ENCODE measurements at regions not wholly inside any gene's neighbourhood (a gene's known extent, or its start where the extent isn't known, plus 50 kb on each side); places are given as distances from the start of the nearest gene placed in this dataset.
"Not testable (repeated sequence)": the region's sequence is repeated elsewhere in the genome, so short reads cannot be mapped to it uniquely, and the experiment has no call there.

DNA sequence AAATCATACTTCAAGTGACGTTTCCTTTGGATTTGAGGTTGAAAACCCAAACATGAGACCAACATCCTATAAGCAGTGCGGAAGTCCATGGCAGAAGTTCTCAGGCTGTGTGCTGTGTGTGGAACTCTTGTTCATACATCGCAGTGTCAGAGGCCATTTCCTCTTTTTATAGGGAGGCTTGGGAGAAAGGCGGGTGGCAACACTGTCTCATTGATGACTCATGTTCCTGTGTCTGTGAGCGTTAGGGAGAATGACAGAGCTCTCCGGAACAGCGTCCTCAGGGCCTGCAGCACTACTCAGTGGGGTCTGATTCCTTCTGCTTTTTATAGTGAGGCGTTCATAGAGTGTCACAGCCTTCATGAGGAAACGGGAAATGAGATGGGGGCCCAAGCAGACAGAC lies 98.8 kb upstream of the BASP1 start:
- H3K27ac ChIP-seq, result peak overlapping the region in 2 of 5 donors; percentile 31 to 62
- intact Hi-C loops (cut with DNase I), result no loop called here
- no peak for TF ChIP-seq POLR2A (IDR thresholded peaks at IDR 0.05)
- TF ChIP-seq, protein P1, sequence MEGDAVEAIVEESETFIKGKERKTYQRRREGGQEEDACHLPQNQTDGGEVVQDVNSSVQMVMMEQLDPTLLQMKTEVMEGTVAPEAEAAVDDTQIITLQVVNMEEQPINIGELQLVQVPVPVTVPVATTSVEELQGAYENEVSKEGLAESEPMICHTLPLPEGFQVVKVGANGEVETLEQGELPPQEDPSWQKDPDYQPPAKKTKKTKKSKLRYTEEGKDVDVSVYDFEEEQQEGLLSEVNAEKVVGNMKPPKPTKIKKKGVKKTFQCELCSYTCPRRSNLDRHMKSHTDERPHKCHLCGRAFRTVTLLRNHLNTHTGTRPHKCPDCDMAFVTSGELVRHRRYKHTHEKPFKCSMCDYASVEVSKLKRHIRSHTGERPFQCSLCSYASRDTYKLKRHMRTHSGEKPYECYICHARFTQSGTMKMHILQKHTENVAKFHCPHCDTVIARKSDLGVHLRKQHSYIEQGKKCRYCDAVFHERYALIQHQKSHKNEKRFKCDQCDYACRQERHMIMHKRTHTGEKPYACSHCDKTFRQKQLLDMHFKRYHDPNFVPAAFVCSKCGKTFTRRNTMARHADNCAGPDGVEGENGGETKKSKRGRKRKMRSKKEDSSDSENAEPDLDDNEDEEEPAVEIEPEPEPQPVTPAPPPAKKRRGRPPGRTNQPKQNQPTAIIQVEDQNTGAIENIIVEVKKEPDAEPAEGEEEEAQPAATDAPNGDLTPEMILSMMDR (IDR thresholded peaks at IDR 0.05), result no peak
- WGBS, 4 donors, result 13 to 26% (median 25%) methylated on average over 9 of the region's 9 CpGs
- no peak overlapping the region for H3K4me3 ChIP-seq
- peaks cover 0 to 5% of the 10 kb centered on the region in 2 donors for H3K4me1 ChIP-seq (replicated peaks in 1 of 2)
- no peaks in the 10 kb centered on the region for H3K27me3 ChIP-seq
- DNase-seq, result peak; percentile 35 to 82 (median 68)
- H3K9me3 ChIP-seq (replicated peaks in 1 of 3), result no peaks in the 10 kb centered on the region
- no peaks in the 10 kb centered on the region for H3K36me3 ChIP-seq (replicated peaks in 1 of 2)

DNA sequence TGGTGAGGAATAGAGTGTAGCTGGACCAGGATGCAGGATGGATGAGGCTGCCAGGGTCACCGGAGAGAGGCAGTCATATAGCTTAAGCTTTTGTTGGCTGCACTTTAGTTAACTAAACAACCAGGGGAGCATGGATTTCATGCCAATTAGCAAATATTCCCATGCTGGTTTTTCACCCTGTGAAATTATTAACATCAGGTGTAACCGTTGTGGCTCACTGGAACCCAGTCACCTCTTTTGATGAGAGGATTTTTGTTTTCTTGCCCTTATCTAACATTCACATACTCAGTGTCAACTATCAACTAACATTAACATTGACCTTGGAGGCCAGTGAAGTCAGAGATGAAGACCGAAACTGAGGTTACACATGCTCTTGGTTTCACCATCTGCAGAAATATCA lies 97.2 kb upstream of the BASP1 start:
- no peak overlapping the region for H3K27ac ChIP-seq
- H3K9me3 ChIP-seq (replicated peaks in 1 of 3), result no peaks in the 10 kb centered on the region
- DNase-seq, result no peak
- no peak for TF ChIP-seq POLR2A (IDR thresholded peaks at IDR 0.05)
- H3K4me3 ChIP-seq, result no peak overlapping the region
- no peaks in the 10 kb centered on the region for H3K36me3 ChIP-seq (replicated peaks in 1 of 2)
- intact Hi-C loops (cut with DNase I), result no loop called here
- peaks cover 0 to 5% of the 10 kb centered on the region in 2 donors for H3K4me1 ChIP-seq (replicated peaks in 1 of 2)
- no peaks in the 10 kb centered on the region for H3K27me3 ChIP-seq
- WGBS, 4 donors, result 72 to 88% (median 83%) methylated on average over 3 of the region's 3 CpGs

DNA sequence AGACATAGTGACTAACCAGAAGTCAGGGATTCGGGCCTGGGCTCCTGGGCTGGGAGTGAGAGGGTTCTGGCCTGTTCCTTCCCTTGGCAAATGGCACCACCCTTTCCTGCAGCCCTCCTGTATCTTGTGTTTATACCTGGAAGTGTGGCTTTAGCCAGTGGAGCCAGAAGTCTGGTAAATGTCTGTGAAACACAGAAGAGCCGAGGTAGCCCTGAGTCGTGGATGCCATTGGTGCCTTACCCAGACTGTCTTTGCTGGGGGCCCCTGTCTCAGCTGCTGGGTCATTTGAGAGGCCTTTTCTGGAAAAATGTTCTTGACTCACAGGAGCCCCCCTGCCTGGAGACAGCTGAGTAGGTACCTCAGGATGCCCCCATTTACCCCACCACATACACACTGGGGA lies 95.7 kb upstream of the BASP1 start:
- 92 to 100% (median 95%) methylated on average over 3 of the region's 3 CpGs for WGBS, 4 donors
- Histone ChIP-seq H3K27me3 (no peaks in the 10 kb centered on the region), H3K36me3 (replicated peaks in 1 of 2) (no peaks in the 10 kb centered on the region), H3K4me3 (no peak overlapping the region), H3K27ac (no peak overlapping the region), H3K4me1 (replicated peaks in 1 of 2) (peaks cover 0 to 5% of the 10 kb centered on the region in 2 donors), H3K9me3 (replicated peaks in 1 of 3) (no peaks in the 10 kb centered on the region)
- TF ChIP-seq, protein P1 (IDR thresholded peaks at IDR 0.05), result no peak
- no peak for TF ChIP-seq POLR2A (IDR thresholded peaks at IDR 0.05)
- intact Hi-C loops (cut with DNase I), result no loop called here
- no peak for DNase-seq

DNA sequence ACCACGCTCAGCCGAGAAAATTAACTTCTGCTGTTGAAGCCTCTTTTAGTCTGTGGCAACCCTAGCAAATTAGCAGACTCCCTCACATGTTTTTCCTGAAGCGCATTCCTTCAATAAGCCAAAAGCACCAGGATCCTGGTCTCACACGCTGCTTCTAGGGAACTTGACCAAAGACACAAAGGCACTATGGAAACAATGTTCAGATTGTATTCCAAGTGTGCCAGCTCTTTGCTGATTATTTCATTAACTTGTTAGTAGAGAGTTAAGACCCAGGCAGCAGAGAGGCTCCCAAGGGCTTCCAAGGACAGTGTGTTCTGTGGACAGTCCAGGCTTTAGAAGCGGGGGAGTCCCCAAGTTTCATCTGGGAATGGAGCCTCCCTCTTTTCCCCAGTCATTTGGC lies 94.4 kb upstream of the BASP1 start:
- no peak overlapping the region for H3K27ac ChIP-seq
- H3K9me3 ChIP-seq (replicated peaks in 1 of 3), result no peaks in the 10 kb centered on the region
- DNase-seq, result no peak
- H3K36me3 ChIP-seq (replicated peaks in 1 of 2), result no peaks in the 10 kb centered on the region
- H3K4me3 ChIP-seq, result no peak overlapping the region
- H3K27me3 ChIP-seq, result no peaks in the 10 kb centered on the region
- TF ChIP-seq, protein P1 (IDR thresholded peaks at IDR 0.05), result no peak
- no peak for TF ChIP-seq POLR2A (IDR thresholded peaks at IDR 0.05)
- H3K4me1 ChIP-seq (replicated peaks in 1 of 2), result peaks cover 0 to 5% of the 10 kb centered on the region in 2 donors
- intact Hi-C loops (cut with DNase I), result no loop called here
- WGBS, 4 donors, result 77 to 92% (median 83%) methylated on average over 5 of the region's 5 CpGs

DNA sequence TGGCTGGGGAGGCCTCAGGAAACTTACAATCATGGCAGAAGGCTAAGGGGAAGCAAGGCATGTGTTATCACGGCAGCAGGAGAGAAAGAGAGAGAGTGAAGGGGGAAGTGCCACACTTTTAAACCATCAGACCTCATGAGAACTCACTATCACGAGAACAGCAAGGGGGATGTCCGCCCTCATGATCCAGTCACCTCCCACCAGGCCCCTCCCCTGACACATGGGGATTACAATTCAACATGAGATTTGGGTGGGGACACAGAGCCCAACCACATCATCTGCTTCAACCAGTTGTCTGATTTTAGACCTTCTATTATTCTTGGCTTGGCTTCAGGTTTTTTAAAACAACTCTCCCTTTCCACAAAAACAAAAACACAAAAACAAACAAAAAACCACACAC lies 93.7 kb upstream of the BASP1 start:
- WGBS, 4 donors, result 70 to 76% (median 76%) methylated on average over 3 of the region's 3 CpGs
- DNase-seq; H3K4me1 ChIP-seq (replicated peaks in 1 of 2); H3K9me3 ChIP-seq (replicated peaks in 1 of 3); H3K4me3 ChIP-seq; H3K27ac ChIP-seq; H3K27me3 ChIP-seq; H3K36me3 ChIP-seq (replicated peaks in 1 of 2); intact Hi-C loops (cut with DNase I): not testable (repeated sequence)
